GM18499 (cell line): ENCODE measurements at regions not wholly inside any gene's neighbourhood (a gene's known extent, or its start where the extent isn't known, plus 50 kb on each side); places are given as distances from the start of the nearest gene placed in this dataset.
"Not testable (repeated sequence)": the region's sequence is repeated elsewhere in the genome, so short reads cannot be mapped to it uniquely, and the experiment has no call there.

Source experiments
- ATAC-seq: cut with Tn5 transposase; IDR thresholded peaks from one replicate; pipeline ENCODE4 v1.9.1; 2021; ENCODE audit warnings: moderate number of reproducible peaks; ENCODE audit not compliant: insufficient read depth, unreplicated experiment

GRCh38 chr6:112835078-112835477 lies 487.9 kb downstream of the RFPL4B start:
- no peak for ATAC-seq

GRCh38 chr6:112839525-112839961 lies 492.4 kb downstream of the RFPL4B start:
- ATAC-seq = no peak

- ATAC-seq = peak; percentile 56
These were observed 494.6 kb downstream of the RFPL4B start for GRCh38 chr6:112841553-112842329.

- peak; percentile 13 for ATAC-seq
These were observed 495.2 kb downstream of the RFPL4B start for GRCh38 chr6:112842330-112842685.

GRCh38 chr6:112846681-112847080 lies 499.6 kb downstream of the RFPL4B start:
- ATAC-seq = no peak

GRCh38 chr6:112851146-112851545 lies 504.0 kb downstream of the RFPL4B start:
- no peak for ATAC-seq

GRCh38 chr6:112853162-112853561 lies 506.0 kb downstream of the RFPL4B start:
- ATAC-seq = no peak

- ATAC-seq = no peak
These were observed 516.6 kb downstream of the RFPL4B start for GRCh38 chr6:112863753-112864152.

GRCh38 chr6:112865131-112865530 lies 518.0 kb downstream of the RFPL4B start:
- ATAC-seq = no peak

- no peak for ATAC-seq
These were observed 527.8 kb downstream of the RFPL4B start for GRCh38 chr6:112874881-112875280.

- ATAC-seq = no peak
These were observed 530.3 kb downstream of the RFPL4B start for GRCh38 chr6:112877134-112878100.

- no peak for ATAC-seq
These were observed 532.8 kb downstream of the RFPL4B start for GRCh38 chr6:112879920-112880413.

- ATAC-seq = no peak
These were observed 533.9 kb downstream of the RFPL4B start for GRCh38 chr6:112881027-112881426.

- ATAC-seq = no peak
These were observed 535.0 kb downstream of the RFPL4B start for GRCh38 chr6:112881828-112882780.

- no peak for ATAC-seq
These were observed 536.0 kb downstream of the RFPL4B start for GRCh38 chr6:112883095-112883494.

- ATAC-seq = no peak
These were observed 539.3 kb downstream of the RFPL4B start for GRCh38 chr6:112886415-112886814.

GRCh38 chr6:112887424-112887823 lies 540.3 kb downstream of the RFPL4B start:
- ATAC-seq = not testable (repeated sequence)

GRCh38 chr6:112899541-112899940 lies 552.4 kb downstream of the RFPL4B start:
- no peak for ATAC-seq

GRCh38 chr6:112903361-112903760 lies 556.2 kb downstream of the RFPL4B start:
- no peak for ATAC-seq

GRCh38 chr6:112906726-112907125 lies 559.6 kb downstream of the RFPL4B start:
- ATAC-seq = no peak
